SK-N-SH (cell line): ENCODE measurements at regions not wholly inside any gene's neighbourhood (a gene's known extent, or its start where the extent isn't known, plus 50 kb on each side); places are given as distances from the start of the nearest gene placed in this dataset.

Source experiments
- CTCF ChIP-seq: fragments of 200-600 bp; sonication (generic); IDR thresholded peaks from 2 replicates; pipeline ENCODE4 v1.6.1; 2017; ENCODE audit warnings: antibody characterized with exemption, mild to moderate bottlenecking, moderate library complexity
- EP300 ChIP-seq, 2 experiments: IDR thresholded peaks; 2 replicates each; pipeline versions ENCODE4 v1.4.0 to v1.6.1; 2012; ENCODE audit warnings: borderline replicate concordance in 1 of 2, low read depth in 1 of 2, low read length in 1 of 2
- GATA2 ChIP-seq: sonication (generic); formaldehyde crosslinking; IDR thresholded peaks from 2 replicates; pipeline ENCODE4 v1.5.0; 2020; ENCODE audit warnings: mild to moderate bottlenecking, missing genetic modification reagents
- MAX ChIP-seq: IDR thresholded peaks from 2 replicates; pipeline ENCODE4 v1.4.0; 2012; ENCODE audit warnings: low read depth
- PBX3 ChIP-seq: IDR thresholded peaks from 2 replicates; pipeline ENCODE4; 2012
- POLR2AphosphoS5 ChIP-seq: IDR thresholded peaks from 2 replicates; pipeline ENCODE4 v1.6.1; 2012; ENCODE audit warnings: low read depth, low read length
- RAD21 ChIP-seq: IDR thresholded peaks from 2 replicates; pipeline ENCODE4 v1.6.1; 2012; ENCODE audit warnings: mild to moderate bottlenecking, low read length
- TAF1 ChIP-seq: IDR thresholded peaks from 2 replicates; pipeline ENCODE4 v1.6.1; 2012; ENCODE audit warnings: low read depth, mild to moderate bottlenecking, low read length, moderate library complexity, borderline replicate concordance
- TCF12 ChIP-seq: IDR thresholded peaks from 2 replicates; pipeline ENCODE4 v1.4.0; 2012
- USF2 ChIP-seq: fragments of 150-350 bp; IDR thresholded peaks from 2 replicates; pipeline ENCODE4 v1.6.1; 2017; ENCODE audit warnings: antibody characterized with exemption, low read length, low read depth, borderline replicate concordance

- TF ChIP-seq PBX3 = no peak
- TF ChIP-seq CTCF = no peak
- TF ChIP-seq EP300 (IDR thresholded peaks at IDR 0.05; ENCODE audit: borderline replicate concordance in 1 of 2, low read depth in 1 of 2, low read length in 1 of 2) = no peak
- TF ChIP-seq USF2 = no peak
- TF ChIP-seq POLR2AphosphoS5 = no peak
- no peak for TF ChIP-seq MAX
- no peak for TF ChIP-seq GATA2 (CRISPR knock-in tag)
- TF ChIP-seq TCF12 = no peak
- TF ChIP-seq TAF1 = no peak
- no peak for TF ChIP-seq RAD21
Measured at GRCh38 chr1:79588719-79589118, 582.2 kb upstream of the ADGRL4 start.
